SJCRH30 (cell line): ENCODE measurements at regions not wholly inside any gene's neighbourhood (a gene's known extent, or its start where the extent isn't known, plus 50 kb on each side); places are given as distances from the start of the nearest gene placed in this dataset.
"Not testable (repeated sequence)": the region's sequence is repeated elsewhere in the genome, so short reads cannot be mapped to it uniquely, and the experiment has no call there.

Source experiments
- DNase-seq, 2 experiments: peaks; one replicate each; pipeline ENCODE4 v3.0.0-alpha.2; 2015 to 2020
- H3K27ac ChIP-seq: fragments of 250-450 bp; sonication (Bioruptor Pico); 2 replicates; pipeline ENCODE4 v1.5.1; 2020; ENCODE audit warnings: mild to moderate bottlenecking, moderate library complexity
- H3K27me3 ChIP-seq: fragments of 250-450 bp; sonication (Bioruptor Pico); 2 replicates; pipeline ENCODE4 v1.5.1; 2020; ENCODE audit warnings: mild to moderate bottlenecking, moderate library complexity
- H3K36me3 ChIP-seq: fragments of 250-450 bp; sonication (Bioruptor Pico); 2 replicates; pipeline ENCODE4 v1.5.1; 2020; ENCODE audit warnings: mild to moderate bottlenecking, moderate library complexity
- H3K4me1 ChIP-seq: fragments of 250-450 bp; sonication (Bioruptor Pico); 2 replicates; pipeline ENCODE4 v1.5.1; 2020; ENCODE audit warnings: mild to moderate bottlenecking, moderate library complexity
- H3K4me3 ChIP-seq: fragments of 250-450 bp; sonication (Bioruptor Pico); 2 replicates; pipeline ENCODE4 v1.5.1; 2020; ENCODE audit warnings: mild to moderate bottlenecking, moderate library complexity
- H3K9me3 ChIP-seq: fragments of 250-450 bp; sonication (Bioruptor Pico); replicated peaks from 2 replicates; pipeline ENCODE4 v1.5.1; 2020; ENCODE audit warnings: mild to moderate bottlenecking, moderate library complexity

DNA sequence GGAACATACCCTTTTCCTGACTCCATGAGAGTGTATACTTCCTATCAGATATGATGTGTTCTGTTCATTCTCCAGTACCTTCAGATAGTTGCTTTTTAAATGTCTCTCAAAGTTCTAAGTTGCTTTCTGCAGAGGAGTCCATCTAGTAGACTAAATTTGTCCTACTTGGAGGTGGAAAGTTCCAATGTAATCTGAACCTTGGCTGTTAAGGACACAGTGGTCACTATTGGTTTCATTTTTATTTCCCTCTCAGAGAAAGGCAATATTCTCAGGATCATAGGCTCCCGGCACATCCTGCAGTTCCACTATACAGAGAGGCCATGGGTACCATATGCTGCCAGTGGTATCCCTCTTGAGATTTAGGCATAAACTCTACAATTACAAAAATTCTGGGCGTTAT, 634.6 kb downstream of the LRRC70 start:
- H3K36me3 ChIP-seq = no peaks in the 10 kb centered on the region
- no peaks in the 10 kb centered on the region for H3K4me1 ChIP-seq
- DNase-seq = no peak
- H3K4me3 ChIP-seq = no peak overlapping the region
- no peak overlapping the region for H3K27ac ChIP-seq
- H3K9me3 ChIP-seq = no peaks in the 10 kb centered on the region
- H3K27me3 ChIP-seq = no peaks in the 10 kb centered on the region

DNA sequence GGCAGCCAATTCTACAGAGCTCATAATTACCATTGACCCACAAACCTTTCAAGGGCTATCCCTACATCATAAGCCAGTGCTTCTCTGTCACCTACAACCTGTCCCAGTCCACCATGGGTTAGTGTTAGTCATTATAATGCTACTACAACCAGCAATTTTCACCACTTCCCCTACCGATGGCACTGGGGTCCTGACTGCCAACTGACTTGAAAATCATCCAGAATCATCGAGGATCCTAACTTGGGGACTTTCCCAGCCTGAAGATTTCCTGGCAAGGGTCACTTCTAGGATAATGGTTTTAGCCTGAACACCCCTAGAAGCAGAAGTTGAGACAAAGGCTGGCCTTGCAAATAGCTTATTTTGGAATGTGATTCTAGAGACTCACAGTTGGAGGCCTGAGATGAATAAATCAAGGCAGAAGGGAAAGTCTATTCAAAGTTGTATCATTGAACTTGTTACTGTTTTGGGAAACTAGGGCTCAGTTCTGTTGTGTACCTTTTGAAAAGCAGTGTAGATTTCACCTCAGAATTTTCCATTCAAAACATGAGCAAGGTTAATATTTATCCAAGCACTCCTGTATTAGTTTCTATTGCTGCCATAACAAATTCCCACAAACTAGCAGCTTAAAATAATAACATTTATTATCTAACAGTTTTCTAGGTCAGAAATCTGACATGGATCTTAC, 633.0 kb downstream of the LRRC70 start:
- Histone ChIP-seq H3K9me3 (no peaks in the 10 kb centered on the region), H3K36me3 (no peaks in the 10 kb centered on the region), H3K27me3 (no peaks in the 10 kb centered on the region), H3K27ac (no peak overlapping the region), H3K4me3 (no peak overlapping the region), H3K4me1 (no peaks in the 10 kb centered on the region)
- DNase-seq = no peak

- no peak for DNase-seq
- Histone ChIP-seq H3K36me3 (no peaks in the 10 kb centered on the region), H3K27me3 (no peaks in the 10 kb centered on the region), H3K4me3 (no peak overlapping the region), H3K27ac (no peak overlapping the region), H3K9me3 (no peaks in the 10 kb centered on the region), H3K4me1 (no peaks in the 10 kb centered on the region)
Measured at GRCh38 chr5:63205976-63206375, 627.4 kb downstream of the LRRC70 start.

DNA sequence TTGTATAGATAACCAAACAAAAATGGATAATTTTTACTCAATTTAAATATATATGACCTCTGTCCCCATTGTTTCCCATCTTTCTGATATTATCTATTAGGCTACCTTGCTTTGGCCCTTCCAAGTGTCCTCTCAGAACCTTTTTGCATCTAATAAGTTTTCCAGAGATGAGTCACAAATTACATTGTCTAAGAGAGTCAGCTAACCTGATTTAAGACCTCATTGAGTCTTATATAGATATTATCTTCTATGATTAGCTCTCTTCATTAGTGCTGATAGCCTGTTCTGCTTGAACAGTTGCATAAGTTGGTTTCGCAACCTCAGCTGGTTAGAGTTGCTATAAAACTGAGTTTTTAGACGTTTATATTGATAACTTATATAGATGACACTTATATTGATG, 623.1 kb downstream of the LRRC70 start:
- DNase-seq = no peak
- Histone ChIP-seq H3K27ac (no peak overlapping the region; the same call in 1 of the 2 replicates), H3K36me3 (no peaks in the 10 kb centered on the region), H3K4me1 (no peaks in the 10 kb centered on the region), H3K27me3 (no peaks in the 10 kb centered on the region), H3K4me3 (no peak overlapping the region), H3K9me3 (no peaks in the 10 kb centered on the region)

DNA sequence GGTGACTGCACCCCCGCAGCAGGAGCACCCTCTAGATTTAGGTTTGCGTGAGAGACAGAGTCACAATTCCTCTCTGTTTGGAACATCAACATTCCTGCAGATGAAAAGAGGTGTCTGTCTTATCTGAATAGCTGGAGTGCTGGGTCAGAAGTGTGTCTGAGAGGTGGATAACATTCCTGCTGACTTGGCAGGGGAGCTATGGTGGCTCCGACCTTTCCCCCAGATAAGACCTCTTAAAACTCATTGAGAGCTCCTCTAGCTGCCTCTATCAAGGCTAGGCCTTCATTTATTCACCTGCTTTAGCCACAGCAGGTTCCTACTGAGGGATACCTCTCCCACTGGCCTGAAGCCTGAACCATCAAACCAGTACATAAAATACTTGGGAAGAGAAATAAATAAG, 615.5 kb downstream of the LRRC70 start:
- Histone ChIP-seq H3K36me3 (no peaks in the 10 kb centered on the region), H3K27ac (no peak overlapping the region), H3K4me1 (no peaks in the 10 kb centered on the region), H3K4me3 (no peak overlapping the region), H3K9me3 (no peaks in the 10 kb centered on the region), H3K27me3 (no peaks in the 10 kb centered on the region)
- no peak for DNase-seq

- H3K4me3 ChIP-seq, H3K27me3 ChIP-seq, DNase-seq, H3K27ac ChIP-seq, H3K9me3 ChIP-seq, H3K4me1 ChIP-seq, H3K36me3 ChIP-seq: not testable (repeated sequence)
Measured at GRCh38 chr5:63180190-63180589, 601.6 kb downstream of the LRRC70 start.

DNA sequence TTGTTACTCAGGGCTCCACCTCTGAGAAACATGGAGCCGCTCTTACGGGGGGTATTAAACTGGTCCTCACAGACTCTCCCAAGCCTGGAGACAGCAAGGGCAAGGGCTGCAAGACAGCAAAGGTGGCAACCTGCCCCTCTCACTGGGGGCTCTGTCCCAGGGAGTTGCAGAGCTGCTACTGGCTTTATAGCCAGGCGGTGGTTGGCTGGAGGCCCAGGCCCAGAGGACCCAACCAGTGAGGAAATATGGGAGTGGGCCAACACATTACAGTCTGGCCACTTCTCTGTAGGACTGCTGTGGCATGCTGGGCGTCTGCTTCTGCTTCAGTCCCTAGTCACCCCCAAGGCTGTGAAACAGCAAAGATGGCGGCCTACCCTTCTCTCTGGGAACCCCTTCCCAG, 597.2 kb downstream of the LRRC70 start:
- Histone ChIP-seq H3K4me3 (no peak overlapping the region), H3K27ac (no peak overlapping the region), H3K27me3 (no peaks in the 10 kb centered on the region), H3K36me3 (no peaks in the 10 kb centered on the region), H3K9me3 (no peaks in the 10 kb centered on the region), H3K4me1 (no peaks in the 10 kb centered on the region)
- DNase-seq = no peak

GRCh38 chr5:63170486-63170885, 591.9 kb downstream of the LRRC70 start:
- Histone ChIP-seq H3K27me3 (peaks cover 4% of the 10 kb centered on the region; the same call in 1 of the 2 replicates), H3K36me3 (no peaks in the 10 kb centered on the region), H3K4me3 (no peak overlapping the region), H3K9me3 (no peaks in the 10 kb centered on the region), H3K27ac (no peak overlapping the region), H3K4me1 (no peaks in the 10 kb centered on the region)
- no peak for DNase-seq

- H3K27ac ChIP-seq = no peak overlapping the region
- no peak overlapping the region for H3K4me3 ChIP-seq
- H3K9me3 ChIP-seq = no peaks in the 10 kb centered on the region
- no peak for DNase-seq
- no peaks in the 10 kb centered on the region for H3K4me1 ChIP-seq
- H3K27me3 ChIP-seq = peaks cover 5% of the 10 kb centered on the region; the same call in 1 of the 2 replicates
- H3K36me3 ChIP-seq = no peaks in the 10 kb centered on the region
Measured at GRCh38 chr5:63164838-63165535, 586.4 kb downstream of the LRRC70 start.

DNA sequence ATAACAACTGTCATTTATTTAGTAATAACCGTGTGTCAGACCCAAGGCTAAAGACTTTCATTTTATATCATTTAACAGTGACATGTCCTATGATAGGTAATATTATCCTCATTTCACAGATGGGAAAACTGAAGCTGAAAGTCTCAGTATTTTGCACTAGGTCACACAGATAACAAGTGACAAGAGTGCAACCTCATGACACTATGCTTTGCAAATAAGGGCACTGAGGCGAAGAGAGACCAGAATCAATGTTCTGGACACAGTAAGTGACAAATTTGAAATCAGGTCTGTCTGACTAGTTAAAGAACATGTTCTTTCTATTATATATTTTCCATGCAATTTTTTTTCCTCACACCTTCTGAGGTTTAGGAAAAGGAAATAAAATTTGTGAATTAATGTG, 585.7 kb downstream of the LRRC70 start:
- DNase-seq = no peak
- H3K36me3 ChIP-seq = no peaks in the 10 kb centered on the region
- H3K4me1 ChIP-seq = no peaks in the 10 kb centered on the region
- no peak overlapping the region for H3K4me3 ChIP-seq
- no peak overlapping the region for H3K27ac ChIP-seq
- no peaks in the 10 kb centered on the region for H3K9me3 ChIP-seq
- H3K27me3 ChIP-seq = peaks cover 5% of the 10 kb centered on the region; the same call in 1 of the 2 replicates

GRCh38 chr5:63155310-63155631, 576.7 kb downstream of the LRRC70 start:
- DNase-seq = no peak
- Histone ChIP-seq H3K27ac (no peak overlapping the region), H3K4me3 (no peak overlapping the region), H3K4me1 (no peaks in the 10 kb centered on the region), H3K9me3 (no peaks in the 10 kb centered on the region), H3K27me3 (no peaks in the 10 kb centered on the region; the same call in 1 of the 2 replicates), H3K36me3 (no peaks in the 10 kb centered on the region)

- no peaks in the 10 kb centered on the region; the same call in 1 of the 2 replicates for H3K27me3 ChIP-seq
- no peak for DNase-seq
- H3K27ac ChIP-seq = no peak overlapping the region
- no peak overlapping the region for H3K4me3 ChIP-seq
- H3K9me3 ChIP-seq = no peaks in the 10 kb centered on the region
- no peaks in the 10 kb centered on the region for H3K36me3 ChIP-seq
- no peaks in the 10 kb centered on the region for H3K4me1 ChIP-seq
Measured at GRCh38 chr5:63154476-63155309, 576.1 kb downstream of the LRRC70 start.

DNA sequence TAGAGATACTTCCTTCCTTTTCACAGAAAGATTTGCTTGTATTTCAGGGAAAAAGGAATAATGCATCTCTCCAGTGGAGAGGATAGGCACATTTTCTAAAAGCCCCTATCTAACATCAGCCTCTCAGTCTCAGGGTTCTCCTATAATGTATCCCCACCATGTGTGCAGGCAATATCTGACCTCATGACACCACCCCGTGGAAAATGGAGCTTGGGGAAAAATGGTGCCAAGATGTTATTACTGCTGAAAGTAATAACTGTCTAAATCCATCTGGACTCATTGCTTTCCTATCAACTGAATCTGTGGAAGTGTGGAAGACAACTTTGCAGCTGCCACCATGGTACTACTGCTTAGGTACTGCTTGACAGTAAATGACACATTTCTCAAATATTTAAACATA, 574.3 kb downstream of the LRRC70 start:
- no peaks in the 10 kb centered on the region; the same call in 1 of the 2 replicates for H3K27me3 ChIP-seq
- H3K9me3 ChIP-seq = no peaks in the 10 kb centered on the region
- DNase-seq = no peak
- no peak overlapping the region for H3K27ac ChIP-seq
- no peak overlapping the region for H3K4me3 ChIP-seq
- no peaks in the 10 kb centered on the region for H3K4me1 ChIP-seq
- no peaks in the 10 kb centered on the region for H3K36me3 ChIP-seq

- Histone ChIP-seq H3K36me3 (no peaks in the 10 kb centered on the region), H3K9me3 (no peaks in the 10 kb centered on the region), H3K27ac (no peak overlapping the region), H3K4me1 (no peaks in the 10 kb centered on the region), H3K27me3 (no peaks in the 10 kb centered on the region), H3K4me3 (no peak overlapping the region)
- DNase-seq = no peak
Measured at GRCh38 chr5:63145167-63145566, 566.5 kb downstream of the LRRC70 start.

DNA sequence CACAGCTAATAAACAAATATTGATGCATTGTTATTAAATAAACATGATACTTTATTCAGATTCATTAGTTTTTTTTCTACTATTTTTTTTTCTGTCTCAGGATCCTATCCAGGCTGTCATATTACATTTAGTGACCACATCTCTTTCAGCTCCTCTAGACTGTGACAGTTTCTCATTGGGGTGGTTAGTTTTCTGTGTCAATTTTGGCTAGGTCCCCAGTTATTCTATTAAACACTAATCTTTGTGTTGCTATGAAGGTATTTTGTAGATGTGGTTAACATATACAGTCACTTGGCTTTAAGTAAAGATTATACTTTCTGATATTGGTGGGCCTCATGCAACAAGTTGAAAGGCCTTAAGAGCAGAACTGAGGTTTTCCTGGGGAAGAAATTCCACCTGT, 563.0 kb downstream of the LRRC70 start:
- no peak overlapping the region for H3K4me3 ChIP-seq

More for the DNA sequence above, 563.0 kb downstream of the LRRC70 start:
- Histone ChIP-seq H3K27me3 (0 out of 2 replicates have a peak, but pooled peaks cover 4% of the 10 kb centered on the region), H3K4me1 (no peaks in the 10 kb centered on the region), H3K9me3 (no peaks in the 10 kb centered on the region), H3K36me3 (no peaks in the 10 kb centered on the region), H3K27ac (no peak overlapping the region)
- DNase-seq = no peak
